Right renal pelvis (tissue), 4 donors: ENCODE measurements at regions not wholly inside any gene's neighbourhood (a gene's known extent, or its start where the extent isn't known, plus 50 kb on each side); places are given as distances from the start of the nearest gene placed in this dataset.

Experiments
- DNase-seq, 4 donors: peaks; one replicate each; pipeline ENCODE4 v3.0.0-alpha.2; 2013; ENCODE audit warnings: low read depth in 4 of 4, low spot score in 3 of 4, missing footprints in 1 of 4

DNA sequence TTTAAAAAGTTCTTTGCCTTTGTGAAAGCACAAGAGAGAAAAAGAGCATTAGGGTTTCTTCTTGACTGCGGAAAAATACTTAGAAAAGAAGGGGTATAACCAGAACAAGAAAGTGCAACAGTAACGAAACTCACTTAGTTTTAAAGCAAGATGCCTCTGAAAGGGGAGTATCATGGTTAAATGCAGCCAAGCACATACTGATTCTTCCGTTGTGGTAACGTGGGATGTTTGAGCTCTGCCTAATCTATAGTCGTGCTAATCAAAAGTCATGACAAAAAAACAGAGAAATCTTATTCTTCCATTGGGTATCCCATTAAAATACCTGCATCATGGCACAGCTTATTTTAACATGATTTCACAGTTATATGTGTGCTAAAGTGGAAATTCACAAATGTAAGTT is 187.8 kb upstream of the LRFN5 start:
- no peak for DNase-seq

DNA sequence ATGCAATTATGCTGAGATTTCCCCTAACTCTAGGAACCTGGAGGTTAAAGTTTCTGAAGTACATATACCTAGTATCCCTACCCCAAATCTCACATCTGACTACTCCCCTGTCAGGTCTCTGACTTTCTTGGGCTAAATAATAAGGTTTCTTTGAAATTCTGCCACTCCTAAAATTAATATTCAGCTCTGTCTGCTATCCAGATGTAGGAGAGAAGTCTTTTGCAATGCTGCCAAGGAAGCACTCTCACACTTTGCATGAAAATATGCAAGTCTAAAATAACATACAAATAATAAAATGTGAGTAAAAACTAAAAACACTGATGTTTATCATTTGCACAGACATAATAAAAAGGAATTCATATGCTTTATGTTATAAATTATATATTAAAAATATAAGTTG is 196.9 kb upstream of the LRFN5 start:
- no peak for DNase-seq

GRCh38 chr14:41404126-41404525 is 202.6 kb upstream of the LRFN5 start:
- DNase-seq = no peak

DNA sequence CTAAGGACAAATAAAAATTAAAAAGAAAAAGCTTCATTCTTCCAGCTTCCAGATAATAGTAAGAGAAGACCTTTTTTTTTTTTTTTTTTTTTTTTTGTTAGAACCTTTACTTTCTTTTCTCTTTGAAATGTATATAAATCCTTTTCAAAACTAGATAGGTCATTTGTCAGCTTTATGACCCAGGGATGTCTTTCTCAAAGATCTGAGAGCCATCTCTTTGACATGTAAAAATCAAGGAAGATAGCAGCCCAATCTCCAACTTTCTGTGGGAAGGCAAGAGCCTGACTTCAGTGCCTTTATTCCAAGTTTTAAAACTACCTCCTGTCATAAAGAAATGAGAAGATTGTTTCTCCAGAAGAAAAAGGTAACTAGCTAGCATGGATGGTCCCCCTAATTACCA is 203.3 kb upstream of the LRFN5 start:
- DNase-seq = no peak

- DNase-seq = no peak
These were observed 208.8 kb upstream of the LRFN5 start for GRCh38 chr14:41397926-41398325.

DNA sequence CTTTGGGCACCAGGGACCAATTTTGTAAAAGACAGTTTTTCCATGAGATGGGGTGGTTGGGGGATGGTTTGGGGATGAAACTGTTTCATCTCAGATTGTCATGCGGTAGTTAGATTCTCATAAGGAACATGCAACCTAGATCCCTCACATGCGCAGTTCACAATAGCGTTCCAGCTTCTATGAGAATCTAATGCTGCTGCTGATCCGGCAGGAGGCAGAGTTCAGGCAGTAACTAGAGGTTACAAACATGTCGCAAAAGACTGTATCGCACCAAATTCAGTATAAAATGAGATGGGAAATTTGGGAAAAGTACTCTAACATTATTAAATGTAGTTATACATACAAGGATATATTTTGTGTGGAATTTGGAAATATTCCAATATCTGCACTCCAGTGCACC is 213.2 kb upstream of the LRFN5 start:
- DNase-seq = no peak

DNA sequence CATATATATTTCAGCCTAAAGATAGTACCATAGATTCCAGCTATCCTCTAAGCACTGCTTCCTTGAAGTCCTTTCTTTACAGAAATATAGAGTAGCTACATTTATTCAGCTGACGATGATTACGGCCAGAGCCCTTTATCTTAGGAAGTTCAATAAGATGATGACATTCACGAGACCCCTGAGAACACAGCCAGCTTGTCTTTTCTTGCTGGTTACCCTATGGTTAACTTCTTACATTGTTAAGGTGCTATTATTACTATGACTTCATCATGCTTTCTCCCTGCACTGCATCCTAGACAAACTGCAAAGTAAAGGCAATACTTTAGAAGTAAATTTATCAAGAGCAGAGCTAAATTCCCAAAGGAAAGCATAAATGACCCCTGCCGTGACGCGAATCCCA is 214.4 kb upstream of the LRFN5 start:
- no peak for DNase-seq

GRCh38 chr14:41389355-41389754 is 217.3 kb upstream of the LRFN5 start:
- DNase-seq = no peak

GRCh38 chr14:41385797-41386196 is 220.9 kb upstream of the LRFN5 start:
- DNase-seq = no peak

- no peak for DNase-seq
These were observed 226.7 kb upstream of the LRFN5 start for GRCh38 chr14:41380017-41380416.

DNA sequence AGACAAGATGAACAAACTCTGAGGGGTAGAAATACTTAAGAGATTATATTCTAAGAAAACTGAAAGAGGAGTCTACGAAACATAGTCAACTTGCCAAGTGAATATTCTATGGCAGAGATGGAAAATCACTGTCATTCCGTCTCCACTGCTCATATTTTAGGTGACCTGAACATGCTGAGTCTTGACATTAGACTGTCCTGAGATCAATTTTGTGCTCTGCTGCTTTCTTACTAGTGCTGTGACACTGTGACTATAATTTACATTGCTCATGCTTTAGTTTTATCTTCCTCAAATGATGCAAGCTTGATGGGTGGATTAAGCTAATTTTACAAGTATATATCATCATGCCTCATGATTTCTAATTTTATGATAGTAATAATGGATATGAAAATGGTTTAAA is 228.2 kb upstream of the LRFN5 start:
- DNase-seq = no peak

DNA sequence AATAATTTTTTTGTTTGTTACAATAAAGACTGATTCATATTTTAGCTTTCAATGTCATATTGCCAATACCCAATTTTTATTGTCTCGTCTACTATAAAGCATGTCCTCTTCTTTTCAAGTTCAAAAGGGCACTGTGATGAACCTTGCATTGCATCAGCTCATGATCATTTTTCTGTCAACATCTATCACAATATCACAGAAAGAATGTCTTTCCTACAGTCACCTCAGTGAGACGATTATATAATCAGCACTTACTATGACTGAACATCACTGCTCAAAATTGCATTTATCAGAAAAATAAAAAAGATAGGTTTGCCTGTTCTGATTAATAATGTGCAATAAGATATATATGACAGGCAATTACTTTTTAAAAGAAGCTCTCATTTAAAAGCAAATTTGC is 228.7 kb upstream of the LRFN5 start:
- no peak for DNase-seq

DNA sequence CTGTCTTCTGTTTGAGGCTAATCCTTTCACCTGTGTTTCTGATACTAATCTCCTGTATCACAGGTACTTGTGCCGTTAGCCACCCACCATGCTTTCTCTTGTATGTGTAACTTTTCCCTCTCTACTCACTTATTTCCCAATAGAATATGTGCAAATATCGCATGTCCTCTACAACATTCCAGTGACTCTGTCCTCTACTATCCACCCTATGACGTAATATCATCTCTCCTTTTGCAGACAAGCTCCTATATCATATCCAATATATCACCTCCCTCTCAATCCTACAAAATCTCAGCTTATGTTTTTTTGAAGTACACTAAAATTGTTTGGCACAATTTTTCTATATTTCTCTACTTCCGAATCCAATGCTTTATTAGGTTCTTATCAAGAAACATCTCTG is 232.6 kb upstream of the LRFN5 start:
- no peak for DNase-seq

- DNase-seq = no peak
These were observed 244.5 kb upstream of the LRFN5 start for GRCh38 chr14:41362139-41362538.

DNA sequence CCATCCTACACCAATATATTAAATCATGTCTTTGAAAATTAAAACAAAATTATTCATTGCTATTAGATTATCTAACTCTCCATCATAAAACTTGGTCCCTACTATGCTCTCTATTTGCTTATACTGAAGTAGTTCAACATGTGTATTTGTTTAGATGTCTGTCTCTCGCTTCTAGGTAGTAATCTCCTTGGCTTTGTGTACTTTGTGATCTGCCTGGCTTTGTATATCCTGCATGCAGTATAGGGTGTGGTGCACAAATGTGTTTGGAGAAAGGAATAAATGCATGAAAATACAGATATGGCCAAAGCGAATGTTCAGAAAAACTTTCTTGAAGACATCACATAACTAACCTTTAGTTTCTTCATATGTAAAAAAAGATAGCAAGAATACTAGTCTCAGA is 246.6 kb upstream of the LRFN5 start:
- no peak for DNase-seq

- DNase-seq = no peak
These were observed 250.8 kb upstream of the LRFN5 start for GRCh38 chr14:41355866-41356265.

DNA sequence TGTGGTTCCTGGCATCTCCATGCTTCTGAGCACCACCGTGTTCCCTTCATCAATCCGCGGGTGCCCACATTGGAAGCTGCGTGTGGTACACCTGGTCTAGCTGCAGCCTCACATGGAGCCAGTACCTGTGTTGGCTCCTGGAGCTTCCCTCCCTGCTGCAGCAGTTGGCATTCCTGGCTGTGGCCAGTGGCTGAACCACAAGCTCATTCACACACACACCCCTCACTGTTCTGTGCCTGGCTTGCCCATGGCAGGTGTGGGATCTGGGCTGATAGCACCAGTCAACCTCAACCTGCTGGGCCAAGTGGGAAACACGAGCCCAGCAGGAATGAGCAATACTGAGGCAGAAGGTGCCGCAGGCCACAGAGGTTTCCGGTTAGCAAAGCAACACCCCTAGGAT is 256.2 kb upstream of the LRFN5 start:
- DNase-seq = no peak

GRCh38 chr14:41349289-41349910 is 257.3 kb upstream of the LRFN5 start:
- DNase-seq = no peak

DNA sequence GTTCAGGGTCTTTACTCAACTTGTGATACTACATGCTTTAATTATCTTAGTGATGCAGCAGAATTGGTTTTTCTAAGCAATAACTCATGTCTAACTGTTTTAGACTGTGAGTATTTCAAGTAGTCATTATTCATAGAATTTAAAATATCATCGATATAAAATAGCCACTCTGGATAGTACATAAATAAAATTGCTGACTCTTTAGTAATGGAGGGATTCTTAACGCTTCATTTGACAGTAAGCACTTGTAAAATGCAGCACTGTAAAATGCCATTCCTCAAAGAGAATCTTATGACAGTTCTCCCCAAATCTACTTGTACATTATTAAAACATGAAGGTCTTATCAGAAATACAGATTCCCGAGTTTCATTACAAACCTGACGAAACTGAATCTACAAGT is 262.8 kb upstream of the LRFN5 start:
- DNase-seq = no peak

GRCh38 chr14:41313196-41313595 is 293.5 kb upstream of the LRFN5 start:
- no peak for DNase-seq

DNA sequence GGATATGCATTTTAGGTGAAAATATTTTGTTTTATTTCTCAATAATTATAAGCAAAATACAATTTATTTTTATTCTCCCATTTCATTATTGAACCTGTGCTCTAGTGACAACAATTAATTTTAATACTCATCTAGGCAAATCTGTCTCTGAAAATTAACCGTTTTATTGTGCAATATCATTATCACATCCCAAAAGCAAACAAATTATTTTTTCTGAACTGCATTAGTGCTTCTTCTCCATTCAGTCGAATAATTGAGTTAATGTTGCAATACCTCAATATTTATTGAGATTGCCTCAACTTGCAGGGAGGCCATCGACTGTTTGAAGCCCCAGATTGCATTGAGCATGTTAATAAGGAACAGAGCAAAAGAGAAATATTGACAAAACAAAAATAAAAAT is 303.2 kb upstream of the LRFN5 start:
- DNase-seq = no peak

DNA sequence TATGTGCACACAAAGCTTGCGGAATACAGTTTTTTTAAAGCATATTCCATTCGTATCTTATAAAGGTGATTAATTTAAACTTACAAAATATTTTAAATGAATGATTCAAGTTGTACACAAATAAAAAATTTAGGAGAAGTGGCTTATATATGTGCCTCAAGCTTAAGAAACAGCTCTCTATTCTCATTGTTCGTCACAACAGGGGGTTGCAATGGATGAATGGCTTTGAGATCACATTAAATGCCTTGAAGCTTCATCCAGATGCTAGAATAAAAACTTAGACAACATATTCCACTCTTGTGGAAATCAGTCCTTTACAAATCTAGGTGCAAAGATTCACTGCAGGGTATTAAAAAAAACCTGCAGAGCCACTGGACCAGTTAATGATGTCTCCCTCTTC is 303.9 kb upstream of the LRFN5 start:
- DNase-seq = no peak

- DNase-seq = no peak
These were observed 306.8 kb upstream of the LRFN5 start for GRCh38 chr14:41299924-41300323.

DNA sequence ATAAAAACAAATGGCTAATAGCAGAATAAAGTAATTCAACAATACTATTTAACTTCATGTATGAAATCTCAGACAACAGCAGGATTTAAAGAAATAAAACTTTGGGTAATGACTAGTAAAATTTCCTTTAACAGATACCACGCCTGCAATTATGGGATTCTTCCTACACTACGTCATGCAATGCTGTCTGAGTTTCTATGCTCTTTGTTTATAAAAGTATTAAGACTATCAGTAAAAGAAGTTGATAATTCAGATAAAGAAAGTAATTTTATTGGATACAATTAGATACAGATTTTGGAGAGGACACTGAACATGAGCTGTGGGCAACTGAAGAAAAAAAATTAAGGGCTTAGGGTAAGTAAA is 308.4 kb upstream of the LRFN5 start:
- no peak for DNase-seq
